ENCODE measurements at regions not wholly inside any gene's neighbourhood (a gene's known extent, or its start where the extent isn't known, plus 50 kb on each side); places are given as distances from the start of the nearest gene placed in this dataset.

GRCh38 chr13:47081850-47082249, 185.0 kb upstream of the HTR2A start:
- H3K27ac ChIP-seq = no peak overlapping the region
- intact Hi-C loops (cut with DNase I) = no loop called here
- H3K4me3 ChIP-seq = no peak overlapping the region
- no peak for TF ChIP-seq POLR2AphosphoS5 (IDR thresholded peaks at IDR 0.05; ENCODE audit: insufficient read depth in 1 of 2, low read depth in 1 of 2)
- TF ChIP-seq CTCF (IDR thresholded peaks at IDR 0.05) = no peak
- TF ChIP-seq POLR2A (IDR thresholded peaks at IDR 0.05) = no peak
- no peaks in the 10 kb centered on the region for H3K36me3 ChIP-seq
- DNase-seq (ENCODE audit: extremely low spot score in 2 of 2) = no peak
- no peaks in the 10 kb centered on the region for H3K9me3 ChIP-seq
- H3K27me3 ChIP-seq = no peaks in the 10 kb centered on the region
- no peaks in the 10 kb centered on the region for H3K4me1 ChIP-seq

GRCh38 chr13:47081246-47081645, 184.4 kb upstream of the HTR2A start:
- no peak for DNase-seq (ENCODE audit: extremely low spot score in 2 of 2)
- no peak for TF ChIP-seq CTCF (IDR thresholded peaks at IDR 0.05)
- no peak for TF ChIP-seq POLR2A (IDR thresholded peaks at IDR 0.05)
- no peak for TF ChIP-seq POLR2AphosphoS5 (IDR thresholded peaks at IDR 0.05; ENCODE audit: insufficient read depth in 1 of 2, low read depth in 1 of 2)
- no peaks in the 10 kb centered on the region for H3K27me3 ChIP-seq
- H3K36me3 ChIP-seq = no peaks in the 10 kb centered on the region
- H3K9me3 ChIP-seq = no peaks in the 10 kb centered on the region
- no peak overlapping the region for H3K4me3 ChIP-seq
- H3K4me1 ChIP-seq = no peaks in the 10 kb centered on the region
- intact Hi-C loops (cut with DNase I) = no loop called here
- no peak overlapping the region for H3K27ac ChIP-seq

- intact Hi-C loops (cut with DNase I) = no loop called here
- H3K27me3 ChIP-seq = no peaks in the 10 kb centered on the region
- H3K27ac ChIP-seq = no peak overlapping the region
- no peak for DNase-seq (ENCODE audit: extremely low spot score in 2 of 2)
- no peaks in the 10 kb centered on the region for H3K4me1 ChIP-seq
- H3K4me3 ChIP-seq = no peak overlapping the region
- no peak for TF ChIP-seq POLR2A (IDR thresholded peaks at IDR 0.05)
- no peak for TF ChIP-seq CTCF (IDR thresholded peaks at IDR 0.05)
- no peak for TF ChIP-seq POLR2AphosphoS5 (IDR thresholded peaks at IDR 0.05; ENCODE audit: insufficient read depth in 1 of 2, low read depth in 1 of 2)
- no peaks in the 10 kb centered on the region for H3K9me3 ChIP-seq
- H3K36me3 ChIP-seq = no peaks in the 10 kb centered on the region
Measured at GRCh38 chr13:47080621-47081020, 183.8 kb upstream of the HTR2A start.

- Histone ChIP-seq H3K27me3 (no peaks in the 10 kb centered on the region), H3K27ac (no peak overlapping the region), H3K36me3 (no peaks in the 10 kb centered on the region), H3K4me3 (no peak overlapping the region), H3K9me3 (no peaks in the 10 kb centered on the region), H3K4me1 (no peaks in the 10 kb centered on the region)
- TF ChIP-seq POLR2AphosphoS5 (IDR thresholded peaks at IDR 0.05; ENCODE audit: insufficient read depth in 1 of 2, low read depth in 1 of 2) = no peak
- no peak for TF ChIP-seq CTCF (IDR thresholded peaks at IDR 0.05)
- no peak for TF ChIP-seq POLR2A (IDR thresholded peaks at IDR 0.05)
- intact Hi-C loops (cut with DNase I) = no loop called here
- DNase-seq (ENCODE audit: extremely low spot score in 2 of 2) = no peak
Measured at GRCh38 chr13:47076500-47076899, 179.6 kb upstream of the HTR2A start.

GRCh38 chr13:47069133-47069532, 172.3 kb upstream of the HTR2A start:
- DNase-seq (ENCODE audit: extremely low spot score in 2 of 2) = no peak
- H3K9me3 ChIP-seq = no peaks in the 10 kb centered on the region
- no peak overlapping the region for H3K4me3 ChIP-seq
- TF ChIP-seq POLR2AphosphoS5 (IDR thresholded peaks at IDR 0.05; ENCODE audit: insufficient read depth in 1 of 2, low read depth in 1 of 2) = no peak
- no peak for TF ChIP-seq CTCF (IDR thresholded peaks at IDR 0.05)
- no peak for TF ChIP-seq POLR2A (IDR thresholded peaks at IDR 0.05)
- H3K4me1 ChIP-seq = no peaks in the 10 kb centered on the region
- H3K27me3 ChIP-seq = no peaks in the 10 kb centered on the region
- no peaks in the 10 kb centered on the region for H3K36me3 ChIP-seq
- intact Hi-C loops (cut with DNase I) = no loop called here
- H3K27ac ChIP-seq = no peak overlapping the region

Measured in vagina (tissue), 2 donors.